COLO668 (cell line): ENCODE measurements at regions not wholly inside any gene's neighbourhood (a gene's known extent, or its start where the extent isn't known, plus 50 kb on each side); places are given as distances from the start of the nearest gene placed in this dataset.

Experiments used
- DNase-seq: peaks from one replicate; lab custom pipeline; 2025; ENCODE audit not compliant: unreplicated experiment; lab: John Stamatoyannopoulos, UW

GRCh38 chr2:150627526-150627925 lies 140.1 kb upstream of the RND3 start:
- DNase-seq = no peak

- no peak for DNase-seq
Observed at GRCh38 chr2:150626934-150627411, 139.5 kb upstream of the RND3 start.

GRCh38 chr2:150625741-150626140 lies 138.3 kb upstream of the RND3 start:
- no peak for DNase-seq

GRCh38 chr2:150625303-150625702 lies 137.8 kb upstream of the RND3 start:
- DNase-seq = no peak

GRCh38 chr2:150624001-150624401 lies 136.5 kb upstream of the RND3 start:
- DNase-seq = no peak

- DNase-seq = no peak
Observed at GRCh38 chr2:150621526-150622213, 134.2 kb upstream of the RND3 start.

- no peak for DNase-seq
Observed at GRCh38 chr2:150620855-150621254, 133.4 kb upstream of the RND3 start.

GRCh38 chr2:150620416-150620815 lies 132.9 kb upstream of the RND3 start:
- no peak for DNase-seq

GRCh38 chr2:150619607-150620330 lies 132.3 kb upstream of the RND3 start:
- DNase-seq = no peak

- DNase-seq = no peak
Observed at GRCh38 chr2:150618245-150618895, 130.9 kb upstream of the RND3 start.

GRCh38 chr2:150617351-150617978 lies 130.0 kb upstream of the RND3 start:
- no peak for DNase-seq

- DNase-seq = no peak
Observed at GRCh38 chr2:150612957-150613710, 125.7 kb upstream of the RND3 start.

- DNase-seq = no peak
Observed at GRCh38 chr2:150610670-150611279, 123.3 kb upstream of the RND3 start.

- no peak for DNase-seq
Observed at GRCh38 chr2:150609831-150610582, 122.5 kb upstream of the RND3 start.

GRCh38 chr2:150608341-150608740 lies 120.9 kb upstream of the RND3 start:
- DNase-seq = no peak

- no peak for DNase-seq
Observed at GRCh38 chr2:150607390-150607811, 119.9 kb upstream of the RND3 start.

GRCh38 chr2:150606380-150607060 lies 119.1 kb upstream of the RND3 start:
- no peak for DNase-seq

- DNase-seq = no peak
Observed at GRCh38 chr2:150605664-150606063, 118.2 kb upstream of the RND3 start.
